ENCODE measurements at regions not wholly inside any gene's neighbourhood (a gene's known extent, or its start where the extent isn't known, plus 50 kb on each side); places are given as distances from the start of the nearest gene placed in this dataset.

DNA sequence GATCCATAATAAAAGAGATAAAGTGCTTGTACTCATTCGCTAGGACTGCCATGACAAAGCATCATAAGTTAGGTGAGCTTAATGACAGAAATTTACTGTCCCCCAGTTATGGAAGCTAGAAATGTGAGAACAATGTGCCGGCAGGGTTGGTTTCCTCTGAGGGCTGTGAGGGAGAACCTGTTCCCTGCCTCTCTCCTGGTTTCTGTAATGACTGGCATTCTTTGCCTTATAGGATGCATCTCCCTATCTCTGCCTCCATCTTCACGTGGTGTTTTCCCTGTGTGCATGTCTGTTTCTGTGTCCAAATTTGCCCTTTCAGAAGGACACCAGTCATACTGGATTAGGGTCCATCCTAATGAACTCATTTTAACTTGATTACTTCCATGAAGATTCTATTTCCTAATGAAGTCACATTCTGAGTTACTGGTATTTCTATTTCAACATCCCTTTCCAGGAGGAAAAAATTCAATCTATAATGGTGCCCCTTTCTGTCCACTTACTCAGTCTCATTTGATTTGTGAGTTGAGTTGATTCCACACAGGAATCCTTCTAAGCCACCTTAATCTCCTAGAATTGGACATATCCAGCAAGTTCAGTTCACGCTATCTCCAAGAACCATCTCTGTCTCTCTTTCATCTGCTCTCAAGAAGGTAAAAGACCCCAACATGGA is 71.2 kb upstream of the LIPC start:
- ATAC-seq, result no peak
- TF ChIP-seq PPARA (CRISPR knock-in tag; IDR thresholded peaks at IDR 0.05; ENCODE audit: borderline replicate concordance) (no peak), ZFP30 (CRISPR knock-in tag; IDR thresholded peaks at IDR 0.05) (no peak), TCF4 (CRISPR knock-in tag; IDR thresholded peaks at IDR 0.05; ENCODE audit: borderline replicate concordance) (no peak), ZNF565 (CRISPR knock-in tag; conservative IDR thresholded peaks at IDR 0.05; ENCODE audit: low read depth) (no peak), ZC3H10 (CRISPR knock-in tag; IDR thresholded peaks at IDR 0.05) (no peak), ARNTL (CRISPR knock-in tag; IDR thresholded peaks at IDR 0.05; ENCODE audit: borderline replicate concordance, low read depth) (no peak), OSR1 (CRISPR knock-in tag; IDR thresholded peaks at IDR 0.05) (no peak), ISL1 (CRISPR knock-in tag; IDR thresholded peaks at IDR 0.05) (no peak), CSDC2 (CRISPR knock-in tag; IDR thresholded peaks at IDR 0.05) (no peak), ESRRG (CRISPR knock-in tag; IDR thresholded peaks at IDR 0.05) (no peak), ZNF8 (CRISPR knock-in tag; IDR thresholded peaks at IDR 0.05) (no peak), TOX (CRISPR knock-in tag; IDR thresholded peaks at IDR 0.05; ENCODE audit: borderline replicate concordance) (no peak), GLIS3 (CRISPR knock-in tag; IDR thresholded peaks at IDR 0.05) (no peak)
- TF ChIP-seq, protein P1, sequence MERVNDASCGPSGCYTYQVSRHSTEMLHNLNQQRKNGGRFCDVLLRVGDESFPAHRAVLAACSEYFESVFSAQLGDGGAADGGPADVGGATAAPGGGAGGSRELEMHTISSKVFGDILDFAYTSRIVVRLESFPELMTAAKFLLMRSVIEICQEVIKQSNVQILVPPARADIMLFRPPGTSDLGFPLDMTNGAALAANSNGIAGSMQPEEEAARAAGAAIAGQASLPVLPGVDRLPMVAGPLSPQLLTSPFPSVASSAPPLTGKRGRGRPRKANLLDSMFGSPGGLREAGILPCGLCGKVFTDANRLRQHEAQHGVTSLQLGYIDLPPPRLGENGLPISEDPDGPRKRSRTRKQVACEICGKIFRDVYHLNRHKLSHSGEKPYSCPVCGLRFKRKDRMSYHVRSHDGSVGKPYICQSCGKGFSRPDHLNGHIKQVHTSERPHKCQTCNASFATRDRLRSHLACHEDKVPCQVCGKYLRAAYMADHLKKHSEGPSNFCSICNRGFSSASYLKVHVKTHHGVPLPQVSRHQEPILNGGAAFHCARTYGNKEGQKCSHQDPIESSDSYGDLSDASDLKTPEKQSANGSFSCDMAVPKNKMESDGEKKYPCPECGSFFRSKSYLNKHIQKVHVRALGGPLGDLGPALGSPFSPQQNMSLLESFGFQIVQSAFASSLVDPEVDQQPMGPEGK (CRISPR knock-in tag; IDR thresholded peaks at IDR 0.05; ENCODE audit: borderline replicate concordance), result no peak
- TF ChIP-seq, protein P2, sequence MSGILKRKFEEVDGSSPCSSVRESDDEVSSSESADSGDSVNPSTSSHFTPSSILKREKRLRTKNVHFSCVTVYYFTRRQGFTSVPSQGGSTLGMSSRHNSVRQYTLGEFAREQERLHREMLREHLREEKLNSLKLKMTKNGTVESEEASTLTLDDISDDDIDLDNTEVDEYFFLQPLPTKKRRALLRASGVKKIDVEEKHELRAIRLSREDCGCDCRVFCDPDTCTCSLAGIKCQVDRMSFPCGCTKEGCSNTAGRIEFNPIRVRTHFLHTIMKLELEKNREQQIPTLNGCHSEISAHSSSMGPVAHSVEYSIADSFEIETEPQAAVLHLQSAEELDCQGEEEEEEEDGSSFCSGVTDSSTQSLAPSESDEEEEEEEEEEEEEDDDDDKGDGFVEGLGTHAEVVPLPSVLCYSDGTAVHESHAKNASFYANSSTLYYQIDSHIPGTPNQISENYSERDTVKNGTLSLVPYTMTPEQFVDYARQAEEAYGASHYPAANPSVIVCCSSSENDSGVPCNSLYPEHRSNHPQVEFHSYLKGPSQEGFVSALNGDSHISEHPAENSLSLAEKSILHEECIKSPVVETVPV (CRISPR knock-in tag; IDR thresholded peaks at IDR 0.05), result no peak
- TF ChIP-seq, protein P3, sequence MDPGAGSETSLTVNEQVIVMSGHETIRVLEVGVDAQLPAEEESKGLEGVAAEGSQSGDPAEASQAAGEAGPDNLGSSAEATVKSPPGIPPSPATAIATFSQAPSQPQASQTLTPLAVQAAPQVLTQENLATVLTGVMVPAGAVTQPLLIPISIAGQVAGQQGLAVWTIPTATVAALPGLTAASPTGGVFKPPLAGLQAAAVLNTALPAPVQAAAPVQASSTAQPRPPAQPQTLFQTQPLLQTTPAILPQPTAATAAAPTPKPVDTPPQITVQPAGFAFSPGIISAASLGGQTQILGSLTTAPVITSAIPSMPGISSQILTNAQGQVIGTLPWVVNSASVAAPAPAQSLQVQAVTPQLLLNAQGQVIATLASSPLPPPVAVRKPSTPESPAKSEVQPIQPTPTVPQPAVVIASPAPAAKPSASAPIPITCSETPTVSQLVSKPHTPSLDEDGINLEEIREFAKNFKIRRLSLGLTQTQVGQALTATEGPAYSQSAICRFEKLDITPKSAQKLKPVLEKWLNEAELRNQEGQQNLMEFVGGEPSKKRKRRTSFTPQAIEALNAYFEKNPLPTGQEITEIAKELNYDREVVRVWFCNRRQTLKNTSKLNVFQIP (CRISPR knock-in tag; IDR thresholded peaks at IDR 0.05; ENCODE audit: borderline replicate concordance, low read depth), result no peak
- TF ChIP-seq, protein P4, sequence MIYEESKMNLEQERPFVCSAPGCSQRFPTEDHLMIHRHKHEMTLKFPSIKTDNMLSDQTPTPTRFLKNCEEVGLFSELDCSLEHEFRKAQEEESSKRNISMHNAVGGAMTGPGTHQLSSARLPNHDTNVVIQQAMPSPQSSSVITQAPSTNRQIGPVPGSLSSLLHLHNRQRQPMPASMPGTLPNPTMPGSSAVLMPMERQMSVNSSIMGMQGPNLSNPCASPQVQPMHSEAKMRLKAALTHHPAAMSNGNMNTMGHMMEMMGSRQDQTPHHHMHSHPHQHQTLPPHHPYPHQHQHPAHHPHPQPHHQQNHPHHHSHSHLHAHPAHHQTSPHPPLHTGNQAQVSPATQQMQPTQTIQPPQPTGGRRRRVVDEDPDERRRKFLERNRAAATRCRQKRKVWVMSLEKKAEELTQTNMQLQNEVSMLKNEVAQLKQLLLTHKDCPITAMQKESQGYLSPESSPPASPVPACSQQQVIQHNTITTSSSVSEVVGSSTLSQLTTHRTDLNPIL (CRISPR knock-in tag; IDR thresholded peaks at IDR 0.05; ENCODE audit: low read depth), result no peak
- TF ChIP-seq, protein P5, sequence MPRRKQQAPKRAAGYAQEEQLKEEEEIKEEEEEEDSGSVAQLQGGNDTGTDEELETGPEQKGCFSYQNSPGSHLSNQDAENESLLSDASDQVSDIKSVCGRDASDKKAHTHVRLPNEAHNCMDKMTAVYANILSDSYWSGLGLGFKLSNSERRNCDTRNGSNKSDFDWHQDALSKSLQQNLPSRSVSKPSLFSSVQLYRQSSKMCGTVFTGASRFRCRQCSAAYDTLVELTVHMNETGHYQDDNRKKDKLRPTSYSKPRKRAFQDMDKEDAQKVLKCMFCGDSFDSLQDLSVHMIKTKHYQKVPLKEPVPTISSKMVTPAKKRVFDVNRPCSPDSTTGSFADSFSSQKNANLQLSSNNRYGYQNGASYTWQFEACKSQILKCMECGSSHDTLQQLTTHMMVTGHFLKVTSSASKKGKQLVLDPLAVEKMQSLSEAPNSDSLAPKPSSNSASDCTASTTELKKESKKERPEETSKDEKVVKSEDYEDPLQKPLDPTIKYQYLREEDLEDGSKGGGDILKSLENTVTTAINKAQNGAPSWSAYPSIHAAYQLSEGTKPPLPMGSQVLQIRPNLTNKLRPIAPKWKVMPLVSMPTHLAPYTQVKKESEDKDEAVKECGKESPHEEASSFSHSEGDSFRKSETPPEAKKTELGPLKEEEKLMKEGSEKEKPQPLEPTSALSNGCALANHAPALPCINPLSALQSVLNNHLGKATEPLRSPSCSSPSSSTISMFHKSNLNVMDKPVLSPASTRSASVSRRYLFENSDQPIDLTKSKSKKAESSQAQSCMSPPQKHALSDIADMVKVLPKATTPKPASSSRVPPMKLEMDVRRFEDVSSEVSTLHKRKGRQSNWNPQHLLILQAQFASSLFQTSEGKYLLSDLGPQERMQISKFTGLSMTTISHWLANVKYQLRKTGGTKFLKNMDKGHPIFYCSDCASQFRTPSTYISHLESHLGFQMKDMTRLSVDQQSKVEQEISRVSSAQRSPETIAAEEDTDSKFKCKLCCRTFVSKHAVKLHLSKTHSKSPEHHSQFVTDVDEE (CRISPR knock-in tag; IDR thresholded peaks at IDR 0.05), result no peak

DNA sequence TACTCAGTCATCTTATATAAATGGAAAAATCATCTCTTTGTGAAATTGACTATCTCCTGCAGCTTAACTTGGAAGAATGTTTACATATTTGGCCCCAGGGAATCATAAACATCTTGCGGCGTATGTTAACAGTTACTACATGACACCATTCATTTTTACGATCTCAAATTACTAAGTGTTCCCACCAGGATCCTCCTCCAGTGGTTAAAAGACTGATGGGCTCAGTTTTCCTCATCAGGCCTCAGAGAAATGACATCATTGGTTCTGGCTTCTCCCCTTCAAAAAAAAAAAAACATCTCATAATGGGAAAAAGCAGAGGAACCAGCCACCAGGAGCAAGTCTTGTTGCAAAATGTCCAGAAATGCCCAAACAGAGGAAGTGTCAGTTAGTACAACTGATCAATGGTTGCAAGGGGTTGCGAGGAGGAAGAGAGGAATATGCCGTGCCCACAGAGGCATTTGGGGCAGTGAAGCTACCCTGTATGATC is 70.5 kb upstream of the LIPC start:
- ATAC-seq, result no peak
- TF ChIP-seq SNAI2 (CRISPR knock-in tag; IDR thresholded peaks at IDR 0.05) (no peak), ARNTL (CRISPR knock-in tag; IDR thresholded peaks at IDR 0.05; ENCODE audit: borderline replicate concordance, low read depth) (no peak), ZNF8 (CRISPR knock-in tag; IDR thresholded peaks at IDR 0.05) (no peak), ZFP3 (CRISPR knock-in tag; IDR thresholded peaks at IDR 0.05) (no peak), GLIS3 (CRISPR knock-in tag; IDR thresholded peaks at IDR 0.05) (no peak), RARB (CRISPR knock-in tag; IDR thresholded peaks at IDR 0.05) (no peak), ISL1 (CRISPR knock-in tag; IDR thresholded peaks at IDR 0.05) (no peak)
- TF ChIP-seq, protein P1 (CRISPR knock-in tag; IDR thresholded peaks at IDR 0.05; ENCODE audit: borderline replicate concordance), result no peak
